Spleen (tissue), 7 donors: ENCODE measurements at regions not wholly inside any gene's neighbourhood (a gene's known extent, or its start where the extent isn't known, plus 50 kb on each side); places are given as distances from the start of the nearest gene placed in this dataset.

ENCODE experiments used
- POLR2A ChIP-seq, 3 donors: fragments of 450-650 bp; IDR thresholded peaks; one replicate each; pipeline ENCODE4 v1.5.1; 2017; ENCODE audit warnings: antibody characterized with exemption in 3 of 3, mild to moderate bottlenecking in 1 of 3
- TF ChIP-seq, protein P1 (sequence below), 11 experiments: fragments of 200-600 bp in 7 of 11; fragments of 450-650 bp in 4 of 11; sonication (generic) in 4 of 11; IDR thresholded peaks in 8 of 11; conservative IDR thresholded peaks in 3 of 11; 1 replicate in 7 of 11; 2 replicates in 4 of 11; pipeline versions ENCODE4 v1.4.0 to v1.8.0; 2016 to 2021; ENCODE audit warnings: antibody characterized with exemption in 11 of 11, inconsistent platforms in 4 of 11, mild to moderate bottlenecking in 1 of 11
- donor health status: DM: no; HTN: no; CAD: no; lungs with moderate emphysema.
- donor health status: DM: no; HTN: no; CAD: no.
- donor health status: DM: no; HTN: no; CAD: no.

DNA sequence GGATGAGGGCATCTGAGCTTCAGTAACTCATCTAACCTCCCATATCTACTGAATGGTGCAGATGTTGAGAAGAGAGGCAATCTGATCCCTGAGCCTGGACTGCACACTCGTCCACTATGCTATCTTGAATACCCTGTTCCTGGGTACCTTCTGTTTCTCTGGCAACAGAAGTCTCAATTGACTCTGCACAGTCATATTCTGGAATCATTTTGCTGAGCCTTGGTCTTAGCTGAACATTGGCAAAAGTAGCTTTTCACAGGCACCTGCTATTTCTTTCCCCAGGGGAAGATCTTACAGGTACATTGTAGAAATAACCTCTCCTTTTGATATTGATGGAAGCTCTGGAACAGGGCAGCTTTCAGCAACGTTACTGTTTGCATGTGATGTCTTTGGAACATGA is 161.5 kb upstream of the GPR101 start:
- TF ChIP-seq, protein P1, sequence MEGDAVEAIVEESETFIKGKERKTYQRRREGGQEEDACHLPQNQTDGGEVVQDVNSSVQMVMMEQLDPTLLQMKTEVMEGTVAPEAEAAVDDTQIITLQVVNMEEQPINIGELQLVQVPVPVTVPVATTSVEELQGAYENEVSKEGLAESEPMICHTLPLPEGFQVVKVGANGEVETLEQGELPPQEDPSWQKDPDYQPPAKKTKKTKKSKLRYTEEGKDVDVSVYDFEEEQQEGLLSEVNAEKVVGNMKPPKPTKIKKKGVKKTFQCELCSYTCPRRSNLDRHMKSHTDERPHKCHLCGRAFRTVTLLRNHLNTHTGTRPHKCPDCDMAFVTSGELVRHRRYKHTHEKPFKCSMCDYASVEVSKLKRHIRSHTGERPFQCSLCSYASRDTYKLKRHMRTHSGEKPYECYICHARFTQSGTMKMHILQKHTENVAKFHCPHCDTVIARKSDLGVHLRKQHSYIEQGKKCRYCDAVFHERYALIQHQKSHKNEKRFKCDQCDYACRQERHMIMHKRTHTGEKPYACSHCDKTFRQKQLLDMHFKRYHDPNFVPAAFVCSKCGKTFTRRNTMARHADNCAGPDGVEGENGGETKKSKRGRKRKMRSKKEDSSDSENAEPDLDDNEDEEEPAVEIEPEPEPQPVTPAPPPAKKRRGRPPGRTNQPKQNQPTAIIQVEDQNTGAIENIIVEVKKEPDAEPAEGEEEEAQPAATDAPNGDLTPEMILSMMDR (IDR thresholded peaks at IDR 0.05 in 8 of 11, conservative IDR thresholded peaks at IDR 0.05 in 3 of 11) = no peak
- no peak for TF ChIP-seq POLR2A (IDR thresholded peaks at IDR 0.05)
